Activated B cell treated with CpG ODN at 0.5 μM for 24 hours (primary cell): ENCODE measurements at regions not wholly inside any gene's neighbourhood (a gene's known extent, or its start where the extent isn't known, plus 50 kb on each side); places are given as distances from the start of the nearest gene placed in this dataset.

Source experiments
- ATAC-seq: fragments of 200-7000 bp; cut with Tn5 transposase; one replicate; pipeline ENCODE4 v1.10.0; 2021; ENCODE audit warnings: low read depth, mild to moderate bottlenecking, moderate library complexity
- CTCF ChIA-PET: fragments of 350-600 bp; sonication (Branson Sonifier 250); formaldehyde crosslinking; loops from one replicate; lab custom pipeline; 2021; ENCODE audit warnings: antibody characterized with exemption; lab: Charles Lee
- POLR2A ChIA-PET: fragments of 350-600 bp; sonication (Branson Sonifier 250); formaldehyde crosslinking; loops from one replicate; lab custom pipeline; 2021; ENCODE audit warnings: antibody characterized with exemption; lab: Charles Lee
- DNase-seq: peaks from one replicate; pipeline ENCODE4 v3.0.0; 2022
- H3K27ac Mint-ChIP-seq: one replicate; pipeline ENCODE4 v1.8.0; 2020; ENCODE audit warnings: mixed read lengths
- H3K27me3 Mint-ChIP-seq: one replicate; pipeline ENCODE4 v1.8.0; 2021; ENCODE audit warnings: mixed read lengths
- H3K36me3 Mint-ChIP-seq: one replicate; pipeline ENCODE4 v1.8.0; 2021; ENCODE audit warnings: low read depth, mixed read lengths
- H3K4me1 Mint-ChIP-seq: one replicate; pipeline ENCODE4 v1.8.0; 2021; ENCODE audit warnings: mixed read lengths
- H3K4me3 Mint-ChIP-seq: one replicate; pipeline ENCODE4 v1.8.0; 2020; ENCODE audit warnings: mild to moderate bottlenecking, mixed read lengths
- H3K9me3 Mint-ChIP-seq: one replicate; pipeline ENCODE4 v1.8.0; 2020; ENCODE audit warnings: mixed read lengths
- intact Hi-C: fragments of 100-400 bp; cut with micrococcal nuclease; formaldehyde crosslinking; loops from one replicate; pipeline ENCODE4 v1.15.1; 2024
- TF ChIP-seq, protein P1 (sequence below): fragments of 200-600 bp; IDR thresholded peaks from one replicate; pipeline ENCODE4 v1.8.0; 2022; ENCODE audit warnings: antibody characterized with exemption, mild to moderate bottlenecking

DNA sequence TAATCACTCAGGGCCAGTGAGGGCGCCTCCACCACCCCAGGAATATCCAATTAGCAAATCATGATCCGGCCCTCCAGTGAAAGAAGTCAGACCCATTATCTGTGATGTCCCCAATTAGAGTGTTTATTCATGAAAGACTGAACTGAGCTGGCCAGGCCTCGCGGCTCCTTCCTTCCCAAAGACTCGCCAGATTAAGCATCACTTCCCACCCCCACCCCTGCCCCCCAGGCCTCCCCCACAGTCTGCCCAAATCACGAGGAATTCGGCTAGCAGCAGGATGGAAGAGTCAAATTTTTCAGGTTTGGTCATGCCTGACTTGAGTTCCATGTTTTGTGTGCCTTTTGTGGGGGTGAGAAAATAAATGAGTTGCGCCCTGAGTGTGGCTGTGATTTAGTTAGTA is 298.4 kb upstream of the SALL1 start:
- no peaks in the 10 kb centered on the region for H3K27me3 Mint-ChIP-seq
- no peak for ATAC-seq
- H3K36me3 Mint-ChIP-seq, result no peaks in the 10 kb centered on the region
- H3K4me3 Mint-ChIP-seq, result no peak overlapping the region
- TF ChIP-seq, protein P1, sequence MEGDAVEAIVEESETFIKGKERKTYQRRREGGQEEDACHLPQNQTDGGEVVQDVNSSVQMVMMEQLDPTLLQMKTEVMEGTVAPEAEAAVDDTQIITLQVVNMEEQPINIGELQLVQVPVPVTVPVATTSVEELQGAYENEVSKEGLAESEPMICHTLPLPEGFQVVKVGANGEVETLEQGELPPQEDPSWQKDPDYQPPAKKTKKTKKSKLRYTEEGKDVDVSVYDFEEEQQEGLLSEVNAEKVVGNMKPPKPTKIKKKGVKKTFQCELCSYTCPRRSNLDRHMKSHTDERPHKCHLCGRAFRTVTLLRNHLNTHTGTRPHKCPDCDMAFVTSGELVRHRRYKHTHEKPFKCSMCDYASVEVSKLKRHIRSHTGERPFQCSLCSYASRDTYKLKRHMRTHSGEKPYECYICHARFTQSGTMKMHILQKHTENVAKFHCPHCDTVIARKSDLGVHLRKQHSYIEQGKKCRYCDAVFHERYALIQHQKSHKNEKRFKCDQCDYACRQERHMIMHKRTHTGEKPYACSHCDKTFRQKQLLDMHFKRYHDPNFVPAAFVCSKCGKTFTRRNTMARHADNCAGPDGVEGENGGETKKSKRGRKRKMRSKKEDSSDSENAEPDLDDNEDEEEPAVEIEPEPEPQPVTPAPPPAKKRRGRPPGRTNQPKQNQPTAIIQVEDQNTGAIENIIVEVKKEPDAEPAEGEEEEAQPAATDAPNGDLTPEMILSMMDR, result no peak
- no peaks in the 10 kb centered on the region for H3K4me1 Mint-ChIP-seq
- intact Hi-C loops, result no loop called here
- no peak overlapping the region for H3K27ac Mint-ChIP-seq
- H3K9me3 Mint-ChIP-seq, result peaks cover 2% of the 10 kb centered on the region
- no peak for DNase-seq
- CTCF ChIA-PET, result no interaction called here
- POLR2A ChIA-PET, result no interaction called here

GRCh38 chr16:51445250-51445649 is 294.2 kb upstream of the SALL1 start:
- Mint-ChIP-seq H3K9me3 (peaks cover 2% of the 10 kb centered on the region), H3K27ac (no peak overlapping the region), H3K4me3 (no peak overlapping the region), H3K4me1 (no peaks in the 10 kb centered on the region), H3K36me3 (no peaks in the 10 kb centered on the region), H3K27me3 (no peaks in the 10 kb centered on the region)
- ChIA-PET CTCF (no interaction called here), POLR2A (no interaction called here)
- DNase-seq (no peak), ATAC-seq (no peak)
- intact Hi-C loops, result no loop called here
- TF ChIP-seq, protein P1, result no peak

- Mint-ChIP-seq H3K4me3 (no peak overlapping the region), H3K9me3 (peaks cover 2% of the 10 kb centered on the region), H3K36me3 (no peaks in the 10 kb centered on the region), H3K27ac (no peak overlapping the region), H3K27me3 (no peaks in the 10 kb centered on the region), H3K4me1 (no peaks in the 10 kb centered on the region)
- POLR2A ChIA-PET, result no interaction called here
- ATAC-seq (no peak), DNase-seq (no peak)
- intact Hi-C loops, result no loop called here
- CTCF ChIA-PET, result no interaction called here
- TF ChIP-seq, protein P1, result no peak
Measured at GRCh38 chr16:51443934-51444333, 292.9 kb upstream of the SALL1 start.

DNA sequence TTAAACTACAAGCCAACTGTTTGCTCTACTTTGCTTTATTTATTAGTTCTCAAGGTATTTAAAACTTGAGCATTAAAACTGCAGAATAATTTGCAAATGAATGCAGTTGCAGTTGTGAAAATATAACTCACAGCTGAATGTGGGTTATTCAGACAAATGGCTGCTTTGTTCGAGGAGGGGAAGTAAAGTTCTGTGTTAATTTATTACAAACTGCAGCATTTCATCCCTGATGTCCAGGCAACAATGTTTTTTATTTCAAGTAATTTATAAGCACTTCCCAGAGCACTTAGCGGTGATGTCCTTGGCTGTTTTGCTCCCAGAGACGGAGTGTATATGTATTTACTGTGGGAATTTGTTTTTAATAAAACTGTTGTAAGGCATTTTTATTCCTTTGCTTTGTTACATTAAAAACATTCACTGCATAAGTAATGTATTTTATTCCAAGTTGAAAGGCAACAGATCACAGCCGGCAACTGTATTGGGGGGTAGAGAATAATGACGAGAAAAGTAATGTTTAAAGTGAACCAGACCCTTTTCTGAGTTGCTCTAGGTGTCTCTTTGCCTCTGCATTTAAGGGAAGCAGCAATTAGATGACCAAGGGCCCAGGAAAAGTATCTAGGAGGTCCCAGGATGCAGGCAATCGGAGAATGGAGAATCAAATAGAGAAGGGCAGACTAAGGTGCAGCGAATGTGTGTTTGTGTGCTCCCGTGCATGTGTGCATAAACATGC is 291.2 kb upstream of the SALL1 start:
- H3K9me3 Mint-ChIP-seq, result peaks cover 2% of the 10 kb centered on the region
- H3K27ac Mint-ChIP-seq, result no peak overlapping the region
- no peaks in the 10 kb centered on the region for H3K4me1 Mint-ChIP-seq
- no peak for ATAC-seq
- no peaks in the 10 kb centered on the region for H3K36me3 Mint-ChIP-seq
- intact Hi-C loops, result no loop called here
- H3K4me3 Mint-ChIP-seq, result no peak overlapping the region
- no peak for DNase-seq
- TF ChIP-seq, protein P1, result no peak
- ChIA-PET POLR2A (no interaction called here), CTCF (no interaction called here)
- H3K27me3 Mint-ChIP-seq, result no peaks in the 10 kb centered on the region

GRCh38 chr16:51440131-51440889 is 289.2 kb upstream of the SALL1 start:
- DNase-seq (no peak), ATAC-seq (no peak)
- ChIA-PET CTCF (no interaction called here), POLR2A (no interaction called here)
- no peaks in the 10 kb centered on the region for H3K9me3 Mint-ChIP-seq
- H3K27me3 Mint-ChIP-seq, result no peaks in the 10 kb centered on the region
- H3K4me3 Mint-ChIP-seq, result no peak overlapping the region
- H3K36me3 Mint-ChIP-seq, result no peaks in the 10 kb centered on the region
- TF ChIP-seq, protein P1, result no peak
- no peaks in the 10 kb centered on the region for H3K4me1 Mint-ChIP-seq
- intact Hi-C loops, result no loop called here
- no peak overlapping the region for H3K27ac Mint-ChIP-seq
